ENCODE measurements at regions not wholly inside any gene's neighbourhood (a gene's known extent, or its start where the extent isn't known, plus 50 kb on each side); places are given as distances from the start of the nearest gene placed in this dataset.

- Histone ChIP-seq H3K4me1 (peaks cover 21% of the 10 kb centered on the region), H3K9me3 (replicated peaks) (peaks cover 5% of the 10 kb centered on the region; the same call in 1 of the 2 replicates), H3K27ac (peak overlapping the region; percentile 82), H3K27me3 (no peaks in the 10 kb centered on the region), H3K36me3 (no peaks in the 10 kb centered on the region), H3K4me3 (no peak overlapping the region)
- DNase-seq: peak; percentile 75 to 86
Measured at GRCh38 chr9:115615000-115615401, 497.0 kb upstream of the TNC start.

GRCh38 chr9:115615821-115616665 is 498.1 kb upstream of the TNC start:
- Histone ChIP-seq H3K36me3 (no peaks in the 10 kb centered on the region), H3K27ac (peak overlapping the region; percentile 82), H3K4me1 (peaks cover 21% of the 10 kb centered on the region), H3K4me3 (no peak overlapping the region), H3K27me3 (no peaks in the 10 kb centered on the region), H3K9me3 (replicated peaks) (no peaks in the 10 kb centered on the region)
- DNase-seq: peak in 1 of 2 experiments; percentile 36

GRCh38 chr9:115616666-115617239 is 498.8 kb upstream of the TNC start:
- Histone ChIP-seq H3K36me3 (no peaks in the 10 kb centered on the region), H3K9me3 (replicated peaks) (no peaks in the 10 kb centered on the region), H3K4me3 (no peak overlapping the region), H3K27ac (no peak overlapping the region), H3K4me1 (peaks cover 21% of the 10 kb centered on the region), H3K27me3 (no peaks in the 10 kb centered on the region)
- no peak for DNase-seq

- H3K36me3 ChIP-seq: no peaks in the 10 kb centered on the region
- H3K9me3 ChIP-seq (replicated peaks): 0 out of 2 replicates have a peak, but pooled peaks cover 3% of the 10 kb centered on the region
- no peak for DNase-seq
- no peak overlapping the region for H3K4me3 ChIP-seq
- no peaks in the 10 kb centered on the region for H3K27me3 ChIP-seq
- H3K4me1 ChIP-seq: no peaks in the 10 kb centered on the region
- no peak overlapping the region for H3K27ac ChIP-seq
Measured at GRCh38 chr9:115625251-115625650, 507.3 kb upstream of the TNC start.

GRCh38 chr9:115625954-115626353 is 508.0 kb upstream of the TNC start:
- Histone ChIP-seq H3K27me3 (no peaks in the 10 kb centered on the region), H3K27ac (no peak overlapping the region)

GRCh38 chr9:115627511-115627910 is 509.6 kb upstream of the TNC start:
- Histone ChIP-seq H3K36me3 (no peaks in the 10 kb centered on the region), H3K27ac (no peak overlapping the region), H3K27me3 (no peaks in the 10 kb centered on the region), H3K9me3 (replicated peaks) (no peaks in the 10 kb centered on the region; the same call in 1 of the 2 replicates), H3K4me1 (no peaks in the 10 kb centered on the region), H3K4me3 (no peak overlapping the region)
- DNase-seq: no peak

More at GRCh38 chr9:115625954-115626353, 508.0 kb upstream of the TNC start:
- no peak for DNase-seq
- no peaks in the 10 kb centered on the region for H3K4me1 ChIP-seq
- H3K9me3 ChIP-seq (replicated peaks): peaks cover 3% of the 10 kb centered on the region; the same call in 1 of the 2 replicates
- H3K36me3 ChIP-seq: no peaks in the 10 kb centered on the region
- H3K4me3 ChIP-seq: no peak overlapping the region

GRCh38 chr9:115628426-115628825 is 510.5 kb upstream of the TNC start:
- H3K9me3 ChIP-seq (replicated peaks): no peaks in the 10 kb centered on the region; the same call in 1 of the 2 replicates
- H3K27ac ChIP-seq: no peak overlapping the region
- no peak overlapping the region for H3K4me3 ChIP-seq
- no peaks in the 10 kb centered on the region for H3K27me3 ChIP-seq
- H3K4me1 ChIP-seq: no peaks in the 10 kb centered on the region
- no peak for DNase-seq
- no peaks in the 10 kb centered on the region for H3K36me3 ChIP-seq

GRCh38 chr9:115629879-115630840 is 512.2 kb upstream of the TNC start:
- no peak for DNase-seq
- Histone ChIP-seq H3K4me3 (no peak overlapping the region), H3K27ac (no peak overlapping the region)

GRCh38 chr9:115632391-115632790 is 514.4 kb upstream of the TNC start:
- Histone ChIP-seq H3K4me3 (no peak overlapping the region), H3K27ac (no peak overlapping the region), H3K4me1 (no peaks in the 10 kb centered on the region), H3K9me3 (replicated peaks) (no peaks in the 10 kb centered on the region; the same call in 1 of the 2 replicates), H3K36me3 (no peaks in the 10 kb centered on the region), H3K27me3 (no peaks in the 10 kb centered on the region)
- no peak for DNase-seq

More at GRCh38 chr9:115629879-115630840, 512.2 kb upstream of the TNC start:
- H3K27me3 ChIP-seq: no peaks in the 10 kb centered on the region
- no peaks in the 10 kb centered on the region; the same call in 1 of the 2 replicates for H3K9me3 ChIP-seq (replicated peaks)
- H3K4me1 ChIP-seq: no peaks in the 10 kb centered on the region
- no peaks in the 10 kb centered on the region for H3K36me3 ChIP-seq

- Histone ChIP-seq H3K27ac (no peak overlapping the region), H3K4me3 (no peak overlapping the region), H3K36me3 (no peaks in the 10 kb centered on the region), H3K27me3 (no peaks in the 10 kb centered on the region), H3K9me3 (replicated peaks) (no peaks in the 10 kb centered on the region; the same call in 1 of the 2 replicates), H3K4me1 (no peaks in the 10 kb centered on the region)
- no peak for DNase-seq
Measured at GRCh38 chr9:115633104-115633503, 515.1 kb upstream of the TNC start.

- H3K27me3 ChIP-seq: no peaks in the 10 kb centered on the region
Measured at GRCh38 chr9:115635680-115636383, 517.8 kb upstream of the PAPPA start.

GRCh38 chr9:115636596-115636995 is 517.0 kb upstream of the PAPPA start:
- H3K9me3 ChIP-seq (replicated peaks): no peaks in the 10 kb centered on the region
- no peak overlapping the region for H3K4me3 ChIP-seq
- no peak for DNase-seq
- no peak overlapping the region for H3K27ac ChIP-seq
- peaks cover 9% of the 10 kb centered on the region for H3K4me1 ChIP-seq
- no peaks in the 10 kb centered on the region for H3K27me3 ChIP-seq
- no peaks in the 10 kb centered on the region for H3K36me3 ChIP-seq

More at GRCh38 chr9:115635680-115636383, 517.8 kb upstream of the PAPPA start:
- no peak for DNase-seq
- Histone ChIP-seq H3K36me3 (no peaks in the 10 kb centered on the region), H3K9me3 (replicated peaks) (no peaks in the 10 kb centered on the region; the same call in 1 of the 2 replicates), H3K4me3 (no peak overlapping the region), H3K27ac (no peak overlapping the region), H3K4me1 (peaks cover 4% of the 10 kb centered on the region)

GRCh38 chr9:115637661-115638060 is 515.9 kb upstream of the PAPPA start:
- Histone ChIP-seq H3K27ac (no peak overlapping the region), H3K4me3 (no peak overlapping the region), H3K36me3 (no peaks in the 10 kb centered on the region), H3K9me3 (replicated peaks) (no peaks in the 10 kb centered on the region), H3K27me3 (no peaks in the 10 kb centered on the region), H3K4me1 (peaks cover 9% of the 10 kb centered on the region)
- DNase-seq: no peak

GRCh38 chr9:115640887-115641286 is 512.7 kb upstream of the PAPPA start:
- Histone ChIP-seq H3K27ac (no peak overlapping the region), H3K27me3 (no peaks in the 10 kb centered on the region), H3K4me3 (no peak overlapping the region), H3K4me1 (peaks cover 9% of the 10 kb centered on the region), H3K9me3 (replicated peaks) (no peaks in the 10 kb centered on the region), H3K36me3 (no peaks in the 10 kb centered on the region)
- DNase-seq: no peak
